ENCODE measurements at regions not wholly inside any gene's neighbourhood (a gene's known extent, or its start where the extent isn't known, plus 50 kb on each side); places are given as distances from the start of the nearest gene placed in this dataset.

DNA sequence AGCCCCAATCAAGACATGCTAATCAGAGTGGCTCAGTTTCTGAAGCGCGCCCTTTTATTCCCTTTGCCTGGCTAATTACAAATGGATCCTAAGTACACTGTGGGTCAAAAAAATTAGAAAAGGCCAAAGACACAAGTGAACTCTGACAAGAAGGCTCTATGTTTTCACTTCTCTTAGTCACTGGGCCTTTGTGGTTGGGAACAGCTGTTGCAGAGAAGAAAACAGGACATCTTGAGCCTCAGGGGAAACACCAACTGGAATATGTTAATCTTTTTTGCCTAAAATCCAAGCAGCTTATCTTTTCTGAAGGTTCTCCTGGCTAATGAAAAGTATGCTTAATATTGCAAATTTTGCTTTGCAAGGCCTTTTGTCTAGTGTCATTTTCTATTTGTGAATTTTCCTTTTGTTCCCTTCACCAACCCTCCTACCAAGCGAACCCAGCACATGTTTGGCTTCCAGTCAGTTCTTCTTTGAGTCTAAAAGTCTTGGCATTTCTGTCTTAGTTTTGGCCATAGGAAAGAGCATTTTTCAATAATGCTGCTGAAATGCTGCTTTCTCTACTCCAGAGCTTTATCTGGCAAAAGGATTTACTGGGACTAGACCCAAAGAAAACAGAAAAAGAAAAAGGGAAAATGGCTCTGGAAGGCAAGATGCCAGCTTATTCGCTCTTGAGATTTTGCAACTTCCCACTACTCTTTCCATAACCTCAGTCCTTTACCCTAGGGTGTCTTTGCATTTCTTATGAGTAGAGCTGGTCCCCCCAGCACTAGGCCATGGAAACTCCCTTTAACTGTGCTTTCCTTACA is 440.2 kb upstream of the ST6GAL2 start:
- no peak for DNase-seq
- TF ChIP-seq, protein P1, sequence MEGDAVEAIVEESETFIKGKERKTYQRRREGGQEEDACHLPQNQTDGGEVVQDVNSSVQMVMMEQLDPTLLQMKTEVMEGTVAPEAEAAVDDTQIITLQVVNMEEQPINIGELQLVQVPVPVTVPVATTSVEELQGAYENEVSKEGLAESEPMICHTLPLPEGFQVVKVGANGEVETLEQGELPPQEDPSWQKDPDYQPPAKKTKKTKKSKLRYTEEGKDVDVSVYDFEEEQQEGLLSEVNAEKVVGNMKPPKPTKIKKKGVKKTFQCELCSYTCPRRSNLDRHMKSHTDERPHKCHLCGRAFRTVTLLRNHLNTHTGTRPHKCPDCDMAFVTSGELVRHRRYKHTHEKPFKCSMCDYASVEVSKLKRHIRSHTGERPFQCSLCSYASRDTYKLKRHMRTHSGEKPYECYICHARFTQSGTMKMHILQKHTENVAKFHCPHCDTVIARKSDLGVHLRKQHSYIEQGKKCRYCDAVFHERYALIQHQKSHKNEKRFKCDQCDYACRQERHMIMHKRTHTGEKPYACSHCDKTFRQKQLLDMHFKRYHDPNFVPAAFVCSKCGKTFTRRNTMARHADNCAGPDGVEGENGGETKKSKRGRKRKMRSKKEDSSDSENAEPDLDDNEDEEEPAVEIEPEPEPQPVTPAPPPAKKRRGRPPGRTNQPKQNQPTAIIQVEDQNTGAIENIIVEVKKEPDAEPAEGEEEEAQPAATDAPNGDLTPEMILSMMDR (IDR thresholded peaks at IDR 0.05): no peak

DNA sequence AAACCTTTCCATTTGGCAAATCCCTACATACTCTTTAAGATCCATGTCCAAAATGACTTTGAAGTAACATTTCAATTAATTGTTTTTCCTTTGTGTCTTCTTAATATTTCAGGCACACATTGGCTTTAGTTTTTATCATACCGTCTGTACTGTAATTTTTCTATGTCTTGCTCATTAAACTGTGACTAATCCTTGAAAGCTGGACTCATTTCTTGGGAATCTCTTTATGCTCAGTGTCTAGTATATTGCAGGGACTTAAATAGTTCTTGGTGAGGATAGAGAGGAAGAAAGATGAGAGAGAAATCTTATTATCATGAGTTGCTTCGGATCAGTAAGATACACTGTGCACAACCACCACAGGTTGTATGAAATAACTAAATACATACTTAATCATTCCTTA is 448.3 kb upstream of the ST6GAL2 start:
- ATAC-seq (no peak), DNase-seq (no peak)
- no peaks in the 10 kb centered on the region for H3K36me3 ChIP-seq (ENCODE audit: insufficient read depth in 1 of 2, low read depth in 1 of 2)
- H3K27ac ChIP-seq: no peak overlapping the region
- intact Hi-C loops (cut with DNase I): no loop called here
- H3K27me3 ChIP-seq (ENCODE audit: insufficient read depth in 3 of 3, low read length in 2 of 3): no peaks in the 10 kb centered on the region
- 46 to 59% (median 50%) methylated on average over 2 of the region's 2 CpGs for WGBS, 3 donors
- no peaks in the 10 kb centered on the region for H3K4me1 ChIP-seq
- H3K4me3 ChIP-seq: no peak overlapping the region
- no peaks in the 10 kb centered on the region for H3K9me3 ChIP-seq
- TF ChIP-seq, protein P1 (IDR thresholded peaks at IDR 0.05): no peak

More for the DNA sequence above, 440.2 kb upstream of the ST6GAL2 start:
- peak overlapping the region; percentile 16 for H3K27ac ChIP-seq
- H3K4me1 ChIP-seq: no peaks in the 10 kb centered on the region
- intact Hi-C loops (cut with DNase I): no loop called here
- WGBS, 3 donors: 30 to 55% (median 49%) methylated on average over 4 of the region's 4 CpGs
- ATAC-seq: peak in 3 of 4 donors; percentile 51 to 58 (median 53)
- no peaks in the 10 kb centered on the region for H3K27me3 ChIP-seq (ENCODE audit: insufficient read depth in 3 of 3, low read length in 2 of 3)
- no peak overlapping the region for H3K4me3 ChIP-seq
- no peaks in the 10 kb centered on the region for H3K36me3 ChIP-seq (ENCODE audit: insufficient read depth in 1 of 2, low read depth in 1 of 2)
- H3K9me3 ChIP-seq: peaks cover 3% of the 10 kb centered on the region

DNA sequence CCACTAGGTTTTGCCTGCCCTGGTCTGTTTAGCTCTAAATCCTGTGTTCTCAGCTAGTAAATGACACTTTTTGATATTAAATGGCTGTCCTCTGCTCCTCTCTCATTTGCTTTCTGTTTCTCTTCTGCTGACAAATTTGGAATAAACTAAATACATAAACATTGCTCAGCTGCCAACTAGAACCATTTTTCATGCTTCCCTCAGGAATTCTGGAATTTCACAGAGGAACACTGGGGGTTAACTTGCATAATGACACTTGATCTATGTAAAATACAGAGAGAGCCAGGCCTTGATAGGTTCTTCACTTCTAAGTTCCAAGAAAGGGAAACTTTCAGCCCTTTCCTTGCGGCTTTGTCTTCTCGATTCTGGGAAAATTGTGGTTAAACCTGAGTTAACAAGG is 450.6 kb upstream of the ST6GAL2 start:
- ATAC-seq (no peak), DNase-seq (no peak)
- no peak overlapping the region for H3K4me3 ChIP-seq
- H3K36me3 ChIP-seq (ENCODE audit: insufficient read depth in 1 of 2, low read depth in 1 of 2): no peaks in the 10 kb centered on the region
- no peaks in the 10 kb centered on the region for H3K9me3 ChIP-seq
- H3K27ac ChIP-seq: no peak overlapping the region
- H3K27me3 ChIP-seq (ENCODE audit: insufficient read depth in 3 of 3, low read length in 2 of 3): no peaks in the 10 kb centered on the region
- intact Hi-C loops (cut with DNase I): no loop called here
- WGBS, 3 donors: 35 to 48% (median 39%) methylated on average over 2 of the region's 2 CpGs
- H3K4me1 ChIP-seq: no peaks in the 10 kb centered on the region
- TF ChIP-seq, protein P1 (IDR thresholded peaks at IDR 0.05): no peak

DNA sequence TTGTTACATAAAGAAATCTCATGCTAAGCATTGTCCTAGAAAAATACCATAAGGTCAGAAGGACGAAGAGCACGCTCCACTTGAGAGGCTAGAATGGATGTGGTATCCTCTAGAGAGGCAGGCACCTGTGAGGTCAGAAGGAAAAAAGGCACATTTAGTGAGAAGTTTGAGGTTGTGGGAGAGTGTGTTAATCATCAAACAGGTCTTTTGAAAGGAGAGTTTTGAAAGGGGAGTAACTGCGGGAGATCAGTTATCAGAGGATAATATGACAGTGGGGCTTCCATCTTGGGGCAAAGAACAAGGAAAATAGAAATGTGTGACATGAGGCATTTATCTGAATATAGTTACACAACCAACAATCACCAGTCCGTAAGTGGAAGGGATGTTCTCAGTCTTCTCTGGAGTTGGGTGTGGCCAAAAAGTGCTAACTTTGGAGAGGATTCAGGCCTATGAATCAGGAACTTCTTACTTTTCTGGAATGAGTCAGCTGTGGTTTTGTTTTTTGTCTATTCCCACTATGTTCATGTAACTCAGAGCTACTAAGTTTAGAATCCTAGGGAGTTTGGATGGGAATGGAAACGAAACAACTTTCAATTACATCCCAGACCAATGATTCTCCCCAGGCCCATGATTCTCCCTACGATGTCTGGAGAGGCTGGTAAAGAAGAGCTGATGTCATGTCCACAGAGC is 451.4 kb upstream of the ST6GAL2 start:
- DNase-seq: no peak
- peak in 3 of 4 donors; percentile 53 for ATAC-seq
- Histone ChIP-seq H3K9me3 (peaks cover under 1% of the 10 kb centered on the region), H3K36me3 (ENCODE audit: insufficient read depth in 1 of 2, low read depth in 1 of 2) (no peaks in the 10 kb centered on the region), H3K27me3 (ENCODE audit: insufficient read depth in 3 of 3, low read length in 2 of 3) (no peaks in the 10 kb centered on the region), H3K4me1 (no peaks in the 10 kb centered on the region), H3K4me3 (no peak overlapping the region), H3K27ac (no peak overlapping the region)
- TF ChIP-seq, protein P1 (IDR thresholded peaks at IDR 0.05): no peak
- intact Hi-C loops (cut with DNase I): no loop called here
- WGBS, 3 donors: 65 to 69% (median 67%) methylated on average over 6 of the region's 6 CpGs

Data from psoas muscle (tissue), 7 donors.